Uterus (tissue), 2 donors: ENCODE measurements at regions not wholly inside any gene's neighbourhood (a gene's known extent, or its start where the extent isn't known, plus 50 kb on each side); places are given as distances from the start of the nearest gene placed in this dataset.

Experiments
- POLR2A ChIP-seq, 2 donors: fragments of 450-650 bp; IDR thresholded peaks; one replicate each; pipeline ENCODE4 v1.6.1; 2016; ENCODE audit warnings: antibody characterized with exemption in 2 of 2, mild to moderate bottlenecking in 1 of 2, moderate library complexity in 1 of 2
- TF ChIP-seq, protein P1 (sequence below), 4 experiments: fragments of 200-600 bp in 2 of 4; fragments of 450-650 bp in 2 of 4; sonication (generic) in 2 of 4; IDR thresholded peaks; one replicate each; pipeline ENCODE4 v1.5.1; 2016 to 2019; ENCODE audit warnings: antibody characterized with exemption in 4 of 4, mild to moderate bottlenecking in 2 of 4, moderate library complexity in 1 of 4

DNA sequence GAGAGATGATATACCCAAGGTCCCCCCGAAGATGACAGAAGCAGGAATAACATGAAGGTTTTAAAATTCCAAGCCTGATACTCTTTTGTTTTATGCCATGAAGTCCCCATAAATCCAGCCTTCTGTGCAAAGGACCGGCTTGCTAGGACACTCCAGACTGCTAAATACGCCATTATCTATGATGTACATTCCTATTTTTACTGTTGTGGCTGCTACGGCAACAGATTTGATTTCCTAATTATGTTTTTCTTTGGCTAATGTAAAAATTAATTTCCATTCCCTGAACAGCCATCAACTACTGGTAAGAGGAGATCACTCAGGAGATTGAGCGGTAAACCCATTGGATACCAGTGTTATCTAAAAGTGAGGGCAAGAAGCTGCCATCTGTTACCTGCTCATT, 1090.8 kb downstream of the TYW1 start:
- TF ChIP-seq, protein P1, sequence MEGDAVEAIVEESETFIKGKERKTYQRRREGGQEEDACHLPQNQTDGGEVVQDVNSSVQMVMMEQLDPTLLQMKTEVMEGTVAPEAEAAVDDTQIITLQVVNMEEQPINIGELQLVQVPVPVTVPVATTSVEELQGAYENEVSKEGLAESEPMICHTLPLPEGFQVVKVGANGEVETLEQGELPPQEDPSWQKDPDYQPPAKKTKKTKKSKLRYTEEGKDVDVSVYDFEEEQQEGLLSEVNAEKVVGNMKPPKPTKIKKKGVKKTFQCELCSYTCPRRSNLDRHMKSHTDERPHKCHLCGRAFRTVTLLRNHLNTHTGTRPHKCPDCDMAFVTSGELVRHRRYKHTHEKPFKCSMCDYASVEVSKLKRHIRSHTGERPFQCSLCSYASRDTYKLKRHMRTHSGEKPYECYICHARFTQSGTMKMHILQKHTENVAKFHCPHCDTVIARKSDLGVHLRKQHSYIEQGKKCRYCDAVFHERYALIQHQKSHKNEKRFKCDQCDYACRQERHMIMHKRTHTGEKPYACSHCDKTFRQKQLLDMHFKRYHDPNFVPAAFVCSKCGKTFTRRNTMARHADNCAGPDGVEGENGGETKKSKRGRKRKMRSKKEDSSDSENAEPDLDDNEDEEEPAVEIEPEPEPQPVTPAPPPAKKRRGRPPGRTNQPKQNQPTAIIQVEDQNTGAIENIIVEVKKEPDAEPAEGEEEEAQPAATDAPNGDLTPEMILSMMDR (IDR thresholded peaks at IDR 0.05) = no peak
- no peak for TF ChIP-seq POLR2A (IDR thresholded peaks at IDR 0.05)
